BJ (cell line): ENCODE measurements at regions not wholly inside any gene's neighbourhood (a gene's known extent, or its start where the extent isn't known, plus 50 kb on each side); places are given as distances from the start of the nearest gene placed in this dataset.

ENCODE experiments used
- CTCF ChIA-PET: fragments of 350-600 bp; formaldehyde crosslinking; extraction: SDS; loops from one replicate; lab custom pipeline; 2021; ENCODE audit warnings: antibody characterized with exemption, inconsistent platforms; lab: Yijun Ruan, JAX
- POLR2A ChIA-PET: fragments of 300-600 bp; sonication (Branson Sonifier 250); formaldehyde crosslinking; extraction: SDS; loops from one replicate; lab custom pipeline; 2021; ENCODE audit warnings: antibody characterized with exemption; lab: Charles Lee
- DNase-seq: peaks from one replicate; pipeline ENCODE4 v3.0.0-alpha.2; 2011; ENCODE audit warnings: low read depth
- H3K27me3 ChIP-seq: 2 replicates; pipeline ENCODE4 v1.6.0; 2011; ENCODE audit warnings: low read length; ENCODE audit not compliant: control insufficient read depth, insufficient read depth
- H3K36me3 ChIP-seq: 2 replicates; pipeline ENCODE4 v1.5.1; 2011; ENCODE audit warnings: low read length; ENCODE audit not compliant: control insufficient read depth, insufficient read depth
- H3K4me3 ChIP-seq: 2 replicates; pipeline ENCODE4 v1.5.1; 2011; ENCODE audit warnings: low read depth, mild to moderate bottlenecking, control low read depth, low read length
- TF ChIP-seq, protein P1 (sequence below): IDR thresholded peaks from 2 replicates; pipeline ENCODE4 v1.5.1; 2011; ENCODE audit warnings: low read depth, mild to moderate bottlenecking, control low read depth, inconsistent platforms, low read length, moderate library complexity; ENCODE audit not compliant: insufficient read depth

DNA sequence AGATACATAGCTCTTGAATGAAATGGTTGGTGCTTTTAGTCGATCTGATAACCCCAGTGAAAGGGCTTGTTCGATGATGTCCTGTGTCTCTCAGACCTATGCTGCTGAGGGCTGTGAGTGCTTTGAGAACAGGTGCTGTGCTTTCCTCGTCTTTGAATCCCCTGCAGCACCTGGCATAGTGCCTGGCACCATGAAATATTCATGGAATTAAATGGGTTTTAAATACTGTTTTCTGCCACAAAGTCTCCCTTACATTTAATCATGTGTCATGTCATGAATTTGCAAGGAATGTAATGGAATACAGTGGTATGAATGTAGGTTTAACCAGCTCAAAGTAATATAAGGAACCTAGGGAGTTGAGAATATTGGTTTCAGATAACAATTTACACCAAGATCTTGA lies 220.5 kb upstream of the PRICKLE1 start:
- no peak for DNase-seq
- CTCF ChIA-PET, result interaction anchor here (0.8 kb wide), 1 partner anchor 360 kb away, joined by 3 read pairs; no protein-coding TSS in a partner anchor
- TF ChIP-seq, protein P1, sequence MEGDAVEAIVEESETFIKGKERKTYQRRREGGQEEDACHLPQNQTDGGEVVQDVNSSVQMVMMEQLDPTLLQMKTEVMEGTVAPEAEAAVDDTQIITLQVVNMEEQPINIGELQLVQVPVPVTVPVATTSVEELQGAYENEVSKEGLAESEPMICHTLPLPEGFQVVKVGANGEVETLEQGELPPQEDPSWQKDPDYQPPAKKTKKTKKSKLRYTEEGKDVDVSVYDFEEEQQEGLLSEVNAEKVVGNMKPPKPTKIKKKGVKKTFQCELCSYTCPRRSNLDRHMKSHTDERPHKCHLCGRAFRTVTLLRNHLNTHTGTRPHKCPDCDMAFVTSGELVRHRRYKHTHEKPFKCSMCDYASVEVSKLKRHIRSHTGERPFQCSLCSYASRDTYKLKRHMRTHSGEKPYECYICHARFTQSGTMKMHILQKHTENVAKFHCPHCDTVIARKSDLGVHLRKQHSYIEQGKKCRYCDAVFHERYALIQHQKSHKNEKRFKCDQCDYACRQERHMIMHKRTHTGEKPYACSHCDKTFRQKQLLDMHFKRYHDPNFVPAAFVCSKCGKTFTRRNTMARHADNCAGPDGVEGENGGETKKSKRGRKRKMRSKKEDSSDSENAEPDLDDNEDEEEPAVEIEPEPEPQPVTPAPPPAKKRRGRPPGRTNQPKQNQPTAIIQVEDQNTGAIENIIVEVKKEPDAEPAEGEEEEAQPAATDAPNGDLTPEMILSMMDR, result no peak

DNA sequence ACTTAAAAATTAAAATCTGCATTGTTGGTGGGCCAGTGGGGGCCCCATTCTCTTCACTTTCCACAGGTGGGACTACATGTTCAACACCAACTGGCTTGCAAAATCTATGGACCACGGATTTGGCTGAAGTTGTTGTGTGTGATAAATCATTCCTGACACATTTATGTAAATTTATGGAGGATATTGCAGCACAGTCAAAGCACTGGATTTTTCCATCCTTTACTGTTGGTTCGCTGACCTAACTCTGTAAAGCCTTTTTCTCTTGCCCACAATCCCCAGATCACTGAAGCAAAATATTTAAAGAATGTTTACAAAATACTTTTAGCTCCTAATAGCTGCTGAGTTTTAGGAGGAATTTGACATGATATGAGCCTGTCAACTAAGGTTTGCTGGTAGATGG lies 219.7 kb upstream of the PRICKLE1 start:
- Histone ChIP-seq H3K4me3 (no peak overlapping the region), H3K27me3 (no peaks in the 10 kb centered on the region), H3K36me3 (no peaks in the 10 kb centered on the region)
- ChIA-PET CTCF (interaction anchor here (0.8 kb wide), 1 partner anchor 359 kb away, joined by 3 read pairs; no protein-coding TSS in a partner anchor), POLR2A (no interaction called here)
- no peak for DNase-seq
- TF ChIP-seq, protein P1, result no peak

More for the DNA sequence above, 220.5 kb upstream of the PRICKLE1 start:
- no peak overlapping the region for H3K4me3 ChIP-seq
- H3K36me3 ChIP-seq, result no peaks in the 10 kb centered on the region
- no peaks in the 10 kb centered on the region for H3K27me3 ChIP-seq
- POLR2A ChIA-PET, result no interaction called here

DNA sequence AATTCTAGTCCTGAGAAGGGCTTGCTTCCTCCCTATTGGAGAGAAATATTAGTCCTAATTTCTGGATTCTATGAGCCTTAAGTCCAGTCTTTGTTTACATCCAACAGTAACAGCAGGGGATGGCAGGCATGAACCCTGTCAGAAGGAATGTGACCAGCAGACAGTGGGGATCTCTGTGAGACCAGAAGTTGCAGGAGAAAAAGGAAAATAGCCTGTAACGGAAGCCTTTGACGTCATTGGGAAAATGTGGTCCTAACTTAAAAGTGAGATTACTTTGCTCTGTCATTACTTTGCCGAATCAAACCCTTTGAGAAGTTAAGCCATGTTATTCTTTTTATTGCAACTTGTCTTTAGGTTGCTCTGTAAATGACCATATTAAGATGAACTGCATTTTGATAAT lies 218.2 kb upstream of the PRICKLE1 start:
- Histone ChIP-seq H3K27me3 (no peaks in the 10 kb centered on the region), H3K36me3 (no peaks in the 10 kb centered on the region), H3K4me3 (no peak overlapping the region)
- no peak for DNase-seq
- TF ChIP-seq, protein P1, result no peak
- ChIA-PET POLR2A (no interaction called here), CTCF (no interaction called here)

DNA sequence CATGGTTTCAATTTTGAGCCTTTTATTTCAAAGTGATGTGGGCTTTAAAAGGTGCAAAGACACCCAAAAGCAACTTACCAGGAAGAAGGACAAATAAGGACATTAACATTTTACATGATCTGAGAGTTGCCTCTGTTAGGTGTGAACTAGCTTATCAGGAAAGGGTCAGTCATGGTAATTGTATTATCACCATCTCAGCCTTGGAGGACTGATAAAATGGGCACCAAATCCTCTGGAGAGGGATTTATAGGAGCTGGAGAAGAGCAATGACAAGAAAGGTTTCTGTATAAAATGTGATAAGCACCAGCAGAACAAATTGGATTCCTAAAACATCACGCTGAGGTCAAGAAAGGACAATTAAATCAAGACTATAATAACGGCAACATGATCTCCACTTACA lies 217.7 kb upstream of the PRICKLE1 start:
- TF ChIP-seq, protein P1, result no peak
- Histone ChIP-seq H3K4me3 (no peak overlapping the region), H3K36me3 (no peaks in the 10 kb centered on the region), H3K27me3 (no peaks in the 10 kb centered on the region)
- ChIA-PET POLR2A (no interaction called here), CTCF (no interaction called here)
- no peak for DNase-seq

DNA sequence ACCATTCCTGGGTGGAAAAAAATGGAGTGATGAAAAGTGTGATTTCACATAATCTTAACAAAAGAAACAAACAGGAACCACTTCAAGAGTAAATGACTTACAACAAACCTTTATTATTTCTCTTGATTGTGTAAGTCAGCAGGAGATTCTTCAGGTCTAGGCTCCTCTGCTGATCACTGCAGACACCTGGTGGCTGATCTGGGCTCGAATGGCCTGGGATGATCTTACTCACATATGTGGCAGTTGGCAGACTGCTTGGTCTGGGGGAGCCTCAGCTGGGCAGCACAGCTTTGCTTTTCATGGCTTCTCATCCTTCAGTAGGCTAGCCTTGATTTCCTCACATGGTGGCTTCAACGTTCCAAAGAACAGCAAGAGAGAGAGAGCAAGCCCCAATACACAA lies 215.4 kb upstream of the PRICKLE1 start:
- no peaks in the 10 kb centered on the region for H3K27me3 ChIP-seq
- ChIA-PET CTCF (no interaction called here), POLR2A (no interaction called here)
- H3K36me3 ChIP-seq, result no peaks in the 10 kb centered on the region
- H3K4me3 ChIP-seq, result no peak overlapping the region
- no peak for DNase-seq
- TF ChIP-seq, protein P1, result no peak
